ENCODE measurements at regions not wholly inside any gene's neighbourhood (a gene's known extent, or its start where the extent isn't known, plus 50 kb on each side); places are given as distances from the start of the nearest gene placed in this dataset.

DNA sequence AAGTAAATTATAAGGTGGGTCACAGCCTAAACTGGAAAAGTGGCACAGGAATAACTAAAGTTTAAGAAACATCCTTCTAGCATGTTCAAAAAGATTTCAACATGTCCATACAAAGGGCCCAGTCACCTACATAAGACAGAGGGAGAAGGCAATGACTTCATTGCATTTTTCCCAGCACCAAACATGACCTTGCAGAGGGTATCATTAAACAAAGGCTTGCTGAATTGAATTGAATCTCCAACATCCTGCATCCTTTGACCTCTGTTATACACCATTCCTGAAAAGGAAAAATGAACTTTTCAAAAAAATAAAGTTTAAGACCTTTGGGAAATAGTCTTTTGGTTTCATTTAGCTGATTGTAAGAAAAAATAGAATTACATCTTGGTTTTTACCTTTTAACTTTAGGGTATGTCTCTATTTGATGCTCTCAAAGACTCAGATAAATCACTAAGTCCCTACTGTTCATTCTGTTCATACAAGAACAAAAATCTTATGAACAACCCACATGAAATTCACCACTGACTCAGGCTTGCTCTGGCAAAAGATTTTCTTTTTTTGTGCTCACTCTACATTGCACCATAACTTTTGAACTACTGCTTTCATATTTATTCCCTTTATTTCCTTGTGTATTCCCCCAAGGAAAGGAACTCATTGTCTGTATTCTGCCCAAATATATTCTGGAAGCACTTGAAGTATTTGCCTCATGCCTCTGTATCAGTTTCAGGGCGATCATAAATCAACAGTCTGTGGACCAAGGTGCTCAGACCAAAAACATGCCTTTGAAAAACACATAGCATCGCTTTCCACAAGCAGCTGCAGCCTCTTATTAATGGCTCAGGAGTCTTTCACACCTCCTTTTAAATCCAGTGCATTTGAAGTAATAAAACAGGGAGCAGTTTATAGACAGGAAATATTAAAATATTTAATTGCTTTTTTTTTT lies 121.7 kb downstream of the DUSP6 start:
- TF ChIP-seq, protein P1, sequence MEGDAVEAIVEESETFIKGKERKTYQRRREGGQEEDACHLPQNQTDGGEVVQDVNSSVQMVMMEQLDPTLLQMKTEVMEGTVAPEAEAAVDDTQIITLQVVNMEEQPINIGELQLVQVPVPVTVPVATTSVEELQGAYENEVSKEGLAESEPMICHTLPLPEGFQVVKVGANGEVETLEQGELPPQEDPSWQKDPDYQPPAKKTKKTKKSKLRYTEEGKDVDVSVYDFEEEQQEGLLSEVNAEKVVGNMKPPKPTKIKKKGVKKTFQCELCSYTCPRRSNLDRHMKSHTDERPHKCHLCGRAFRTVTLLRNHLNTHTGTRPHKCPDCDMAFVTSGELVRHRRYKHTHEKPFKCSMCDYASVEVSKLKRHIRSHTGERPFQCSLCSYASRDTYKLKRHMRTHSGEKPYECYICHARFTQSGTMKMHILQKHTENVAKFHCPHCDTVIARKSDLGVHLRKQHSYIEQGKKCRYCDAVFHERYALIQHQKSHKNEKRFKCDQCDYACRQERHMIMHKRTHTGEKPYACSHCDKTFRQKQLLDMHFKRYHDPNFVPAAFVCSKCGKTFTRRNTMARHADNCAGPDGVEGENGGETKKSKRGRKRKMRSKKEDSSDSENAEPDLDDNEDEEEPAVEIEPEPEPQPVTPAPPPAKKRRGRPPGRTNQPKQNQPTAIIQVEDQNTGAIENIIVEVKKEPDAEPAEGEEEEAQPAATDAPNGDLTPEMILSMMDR (IDR thresholded peaks at IDR 0.05), result no peak
- TF ChIP-seq POLR2A (IDR thresholded peaks at IDR 0.05), result no peak

All from lower leg skin (tissue), 3 donors.